Activated CD4-positive, alpha-beta T cell treated with anti-CD3 and anti-CD28 coated beads, Interleukin-2, amount 10 ng/mL, durations not matched to agents 7 days and 5 days (primary cell): ENCODE measurements at regions not wholly inside any gene's neighbourhood (a gene's known extent, or its start where the extent isn't known, plus 50 kb on each side); places are given as distances from the start of the nearest gene placed in this dataset.
"Not testable (repeated sequence)": the region's sequence is repeated elsewhere in the genome, so short reads cannot be mapped to it uniquely, and the experiment has no call there.

Experiments used
- CTCF ChIA-PET: fragments of 350-600 bp; sonication (Branson Sonifier 250); formaldehyde crosslinking; loops from one replicate; lab custom pipeline; 2021; ENCODE audit warnings: antibody characterized with exemption; lab: Charles Lee
- POLR2A ChIA-PET: fragments of 350-600 bp; sonication (Branson Sonifier 250); formaldehyde crosslinking; loops from one replicate; lab custom pipeline; 2021; ENCODE audit warnings: antibody characterized with exemption; lab: Charles Lee
- DNase-seq: peaks from one replicate; pipeline ENCODE4 v3.0.0-alpha.2; 2020
- H3K27ac Mint-ChIP-seq: one replicate; pipeline ENCODE4 v1.8.0; 2021; ENCODE audit warnings: mild to moderate bottlenecking, moderate library complexity, mixed read lengths
- H3K27me3 Mint-ChIP-seq: one replicate; pipeline ENCODE4 v1.8.0; 2021; ENCODE audit warnings: mixed read lengths
- H3K36me3 Mint-ChIP-seq: one replicate; pipeline ENCODE4 v1.8.0; 2021; ENCODE audit warnings: low read depth, mixed read lengths
- H3K4me1 Mint-ChIP-seq: one replicate; pipeline ENCODE4 v1.8.0; 2021; ENCODE audit warnings: mixed read lengths
- H3K4me3 Mint-ChIP-seq: one replicate; pipeline ENCODE4 v1.8.0; 2021; ENCODE audit warnings: mild to moderate bottlenecking, moderate library complexity, mixed read lengths
- H3K9me3 Mint-ChIP-seq: one replicate; pipeline ENCODE4 v1.8.0; 2021; ENCODE audit warnings: mixed read lengths

GRCh38 chr5:162806195-162806594, 631.2 kb upstream of the CCNG1 start:
- H3K4me1 Mint-ChIP-seq, result no peaks in the 10 kb centered on the region
- no peaks in the 10 kb centered on the region for H3K9me3 Mint-ChIP-seq
- H3K4me3 Mint-ChIP-seq, result no peak overlapping the region
- DNase-seq, result no peak
- H3K27ac Mint-ChIP-seq, result no peak overlapping the region
- POLR2A ChIA-PET, result no interaction called here
- no peaks in the 10 kb centered on the region for H3K27me3 Mint-ChIP-seq
- CTCF ChIA-PET, result no interaction called here
- no peaks in the 10 kb centered on the region for H3K36me3 Mint-ChIP-seq

GRCh38 chr5:162811071-162811470, 626.3 kb upstream of the CCNG1 start:
- no peak for DNase-seq
- no peak overlapping the region for H3K4me3 Mint-ChIP-seq
- ChIA-PET POLR2A (no interaction called here), CTCF (no interaction called here)
- no peak overlapping the region for H3K27ac Mint-ChIP-seq
- H3K27me3 Mint-ChIP-seq, result no peaks in the 10 kb centered on the region
- H3K4me1 Mint-ChIP-seq, result no peaks in the 10 kb centered on the region
- peaks cover 2% of the 10 kb centered on the region for H3K9me3 Mint-ChIP-seq
- H3K36me3 Mint-ChIP-seq, result no peaks in the 10 kb centered on the region

- Mint-ChIP-seq H3K4me3 (no peak overlapping the region), H3K36me3 (no peaks in the 10 kb centered on the region), H3K4me1 (no peaks in the 10 kb centered on the region), H3K27me3 (no peaks in the 10 kb centered on the region), H3K27ac (no peak overlapping the region), H3K9me3 (peaks cover 4% of the 10 kb centered on the region)
- POLR2A ChIA-PET, result no interaction called here
- CTCF ChIA-PET, result no interaction called here
- DNase-seq, result no peak
Measured at GRCh38 chr5:162816816-162817215, 620.6 kb upstream of the CCNG1 start.

GRCh38 chr5:162817364-162817763, 620.0 kb upstream of the CCNG1 start:
- DNase-seq, result no peak
- H3K9me3 Mint-ChIP-seq, result peaks cover 4% of the 10 kb centered on the region
- CTCF ChIA-PET, result no interaction called here
- no peak overlapping the region for H3K4me3 Mint-ChIP-seq
- no peaks in the 10 kb centered on the region for H3K4me1 Mint-ChIP-seq
- no peaks in the 10 kb centered on the region for H3K27me3 Mint-ChIP-seq
- H3K27ac Mint-ChIP-seq, result no peak overlapping the region
- no peaks in the 10 kb centered on the region for H3K36me3 Mint-ChIP-seq
- POLR2A ChIA-PET, result no interaction called here

- H3K27ac Mint-ChIP-seq, POLR2A ChIA-PET, H3K9me3 Mint-ChIP-seq, H3K27me3 Mint-ChIP-seq, H3K4me1 Mint-ChIP-seq, DNase-seq, CTCF ChIA-PET, H3K4me3 Mint-ChIP-seq, H3K36me3 Mint-ChIP-seq: not testable (repeated sequence)
Measured at GRCh38 chr5:162821664-162822063, 615.7 kb upstream of the CCNG1 start.

- no peaks in the 10 kb centered on the region for H3K4me1 Mint-ChIP-seq
- no peaks in the 10 kb centered on the region for H3K27me3 Mint-ChIP-seq
- no peak overlapping the region for H3K4me3 Mint-ChIP-seq
- H3K27ac Mint-ChIP-seq, result no peak overlapping the region
- ChIA-PET CTCF (no interaction called here), POLR2A (no interaction called here)
- no peak for DNase-seq
- peaks cover 10% of the 10 kb centered on the region for H3K9me3 Mint-ChIP-seq
- no peaks in the 10 kb centered on the region for H3K36me3 Mint-ChIP-seq
Measured at GRCh38 chr5:162824360-162824759, 613.0 kb upstream of the CCNG1 start.

- POLR2A ChIA-PET, result no interaction called here
- CTCF ChIA-PET, result no interaction called here
- H3K27ac Mint-ChIP-seq, result no peak overlapping the region
- no peak overlapping the region for H3K4me3 Mint-ChIP-seq
- H3K4me1 Mint-ChIP-seq, result no peaks in the 10 kb centered on the region
- peaks cover 2% of the 10 kb centered on the region for H3K9me3 Mint-ChIP-seq
- H3K27me3 Mint-ChIP-seq, result no peaks in the 10 kb centered on the region
- no peak for DNase-seq
- H3K36me3 Mint-ChIP-seq, result no peaks in the 10 kb centered on the region
Measured at GRCh38 chr5:162837155-162837554, 600.2 kb upstream of the CCNG1 start.

- H3K4me3 Mint-ChIP-seq, result no peak overlapping the region
- H3K27ac Mint-ChIP-seq, result no peak overlapping the region
- peaks cover 15% of the 10 kb centered on the region for H3K9me3 Mint-ChIP-seq
- no peaks in the 10 kb centered on the region for H3K36me3 Mint-ChIP-seq
- H3K27me3 Mint-ChIP-seq, result no peaks in the 10 kb centered on the region
- ChIA-PET POLR2A (no interaction called here), CTCF (no interaction called here)
- DNase-seq, result no peak
- no peaks in the 10 kb centered on the region for H3K4me1 Mint-ChIP-seq
Measured at GRCh38 chr5:162842727-162843126, 594.7 kb upstream of the CCNG1 start.

GRCh38 chr5:162852134-162852533, 585.3 kb upstream of the CCNG1 start:
- no peak for DNase-seq
- Mint-ChIP-seq H3K4me3 (no peak overlapping the region), H3K36me3 (no peaks in the 10 kb centered on the region), H3K27me3 (no peaks in the 10 kb centered on the region), H3K27ac (no peak overlapping the region), H3K9me3 (peaks cover 18% of the 10 kb centered on the region), H3K4me1 (no peaks in the 10 kb centered on the region)
- CTCF ChIA-PET, result no interaction called here
- POLR2A ChIA-PET, result no interaction called here

GRCh38 chr5:162858770-162859169, 578.6 kb upstream of the CCNG1 start:
- H3K4me1 Mint-ChIP-seq, result no peaks in the 10 kb centered on the region
- no peak overlapping the region for H3K4me3 Mint-ChIP-seq

GRCh38 chr5:162870966-162871365, 566.4 kb upstream of the CCNG1 start:
- no peak overlapping the region for H3K4me3 Mint-ChIP-seq
- no peak for DNase-seq
- H3K27ac Mint-ChIP-seq, result no peak overlapping the region
- CTCF ChIA-PET, result no interaction called here
- POLR2A ChIA-PET, result no interaction called here
- H3K9me3 Mint-ChIP-seq, result peaks cover 13% of the 10 kb centered on the region
- H3K27me3 Mint-ChIP-seq, result no peaks in the 10 kb centered on the region
- no peaks in the 10 kb centered on the region for H3K4me1 Mint-ChIP-seq
- no peaks in the 10 kb centered on the region for H3K36me3 Mint-ChIP-seq

More at GRCh38 chr5:162858770-162859169, 578.6 kb upstream of the CCNG1 start:
- CTCF ChIA-PET, result no interaction called here
- H3K27me3 Mint-ChIP-seq, result no peaks in the 10 kb centered on the region
- H3K36me3 Mint-ChIP-seq, result no peaks in the 10 kb centered on the region
- H3K9me3 Mint-ChIP-seq, result peaks cover 14% of the 10 kb centered on the region
- no peak overlapping the region for H3K27ac Mint-ChIP-seq
- POLR2A ChIA-PET, result no interaction called here
- no peak for DNase-seq

- peaks cover 12% of the 10 kb centered on the region for H3K9me3 Mint-ChIP-seq
- no peak overlapping the region for H3K4me3 Mint-ChIP-seq
- CTCF ChIA-PET, result no interaction called here
- no peaks in the 10 kb centered on the region for H3K36me3 Mint-ChIP-seq
- DNase-seq, result no peak
- H3K4me1 Mint-ChIP-seq, result no peaks in the 10 kb centered on the region
- POLR2A ChIA-PET, result no interaction called here
- H3K27ac Mint-ChIP-seq, result no peak overlapping the region
- H3K27me3 Mint-ChIP-seq, result no peaks in the 10 kb centered on the region
Measured at GRCh38 chr5:162882629-162883028, 554.8 kb upstream of the CCNG1 start.

GRCh38 chr5:162886717-162887116, 550.7 kb upstream of the CCNG1 start:
- POLR2A ChIA-PET, result no interaction called here

GRCh38 chr5:162888268-162888667, 549.1 kb upstream of the CCNG1 start:
- no peak for DNase-seq
- ChIA-PET CTCF (no interaction called here), POLR2A (no interaction called here)
- peaks cover 4% of the 10 kb centered on the region for H3K9me3 Mint-ChIP-seq
- no peak overlapping the region for H3K4me3 Mint-ChIP-seq
- H3K36me3 Mint-ChIP-seq, result no peaks in the 10 kb centered on the region
- H3K27me3 Mint-ChIP-seq, result no peaks in the 10 kb centered on the region
- no peaks in the 10 kb centered on the region for H3K4me1 Mint-ChIP-seq
- H3K27ac Mint-ChIP-seq, result no peak overlapping the region

More at GRCh38 chr5:162886717-162887116, 550.7 kb upstream of the CCNG1 start:
- H3K36me3 Mint-ChIP-seq, result no peaks in the 10 kb centered on the region
- CTCF ChIA-PET, result no interaction called here
- H3K4me3 Mint-ChIP-seq, result no peak overlapping the region
- H3K9me3 Mint-ChIP-seq, result peaks cover 6% of the 10 kb centered on the region
- no peaks in the 10 kb centered on the region for H3K4me1 Mint-ChIP-seq
- H3K27me3 Mint-ChIP-seq, result no peaks in the 10 kb centered on the region
- H3K27ac Mint-ChIP-seq, result no peak overlapping the region
- no peak for DNase-seq
